HepG2 (cell line): ENCODE measurements at regions not wholly inside any gene's neighbourhood (a gene's known extent, or its start where the extent isn't known, plus 50 kb on each side); places are given as distances from the start of the nearest gene placed in this dataset.

Experiments
- ATAC-seq: fragments of 200-7000 bp; cut with Tn5 transposase; 3 replicates; pipeline ENCODE4 v1.9.1; 2020; ENCODE audit warnings: mild to moderate bottlenecking, moderate library complexity
- BruUV-seq: library from RNA; stranded (reverse); fragments of 400-500 nt; replicated peaks from 2 replicates; lab custom pipeline; 2021; lab: Mats Ljungman, UMichigan
- CTCF ChIA-PET: fragments of 300-600 bp; formaldehyde crosslinking; extraction: SDS; loops from one replicate; lab custom pipeline; 2021; ENCODE audit warnings: low total read pairs, inconsistent platforms, low intra/inter-chr PET ratio; lab: Yijun Ruan, JAX
- POLR2A ChIA-PET: fragments of 350-600 bp; sonication (Branson Sonifier 250); formaldehyde crosslinking; loops from one replicate; lab custom pipeline; 2020; ENCODE audit warnings: antibody characterized with exemption, inconsistent platforms; lab: Yijun Ruan, JAX
- DNase-seq: peaks from one replicate; pipeline ENCODE4 v3.0.0-alpha.2; 2015; ENCODE audit warnings: low spot score
- FAIRE-seq: peaks from 3 replicates; lab custom pipeline; 2011; peaks lifted over from hg19 to GRCh38; lab: Jason Lieb, UNC
- H2AFZ ChIP-seq: one replicate; pipeline ENCODE4 v1.6.1; 2011; ENCODE audit warnings: low read length, inconsistent platforms
- H3K27ac ChIP-seq: fragments of 300-600 bp; 3 replicates; pipeline ENCODE4 v1.8.0; 2011; ENCODE audit warnings: mixed run types, mild to moderate bottlenecking, mixed read lengths, low read length, inconsistent platforms; ENCODE audit not compliant: insufficient read depth; ENCODE audit errors: extremely low read length
- H3K27me3 ChIP-seq, 2 experiments: fragments of 200-600 bp in 1 of 2; 2 replicates in 1 of 2; 3 replicates in 1 of 2; pipeline versions ENCODE4 v1.6.0 to v1.8.0; 2011; ENCODE audit warnings: low read length in 2 of 2, mild to moderate bottlenecking in 2 of 2, moderate library complexity in 2 of 2, inconsistent platforms in 1 of 2; ENCODE audit not compliant: insufficient read depth in 2 of 2, control insufficient read depth in 1 of 2
- H3K36me3 ChIP-seq, 2 experiments: fragments of 200-600 bp in 1 of 2; replicated peaks in 1 of 2; 2 replicates in 1 of 2; 3 replicates in 1 of 2; pipeline versions ENCODE4 v1.5.1 to v1.8.0; 2011; ENCODE audit warnings: low read length in 2 of 2, inconsistent platforms in 1 of 2; ENCODE audit not compliant: insufficient read depth in 2 of 2, control insufficient read depth in 1 of 2
- H3K4me1 ChIP-seq: 2 replicates; pipeline ENCODE4 v1.5.1; 2012; ENCODE audit warnings: low read length, inconsistent platforms; ENCODE audit not compliant: insufficient read depth
- H3K4me2 ChIP-seq: 2 replicates; pipeline ENCODE4 v1.6.0; 2011; ENCODE audit warnings: low read depth, low read length, inconsistent platforms
- H3K4me3 ChIP-seq, 3 experiments: fragments of 200-600 bp in 1 of 3; sonication (generic), shearing (Covaris generic) in 1 of 3; replicated peaks in 1 of 3; 2 replicates each; pipeline ENCODE4 v1.5.1; 2011 to 2016; ENCODE audit warnings: low read length in 3 of 3, inconsistent platforms in 2 of 3, low read depth in 2 of 3, mild to moderate bottlenecking in 2 of 3, control low read depth in 1 of 3, mixed read lengths in 1 of 3; ENCODE audit not compliant: insufficient read depth in 1 of 3
- H3K79me2 ChIP-seq: one replicate; pipeline ENCODE4 v1.6.1; 2011; ENCODE audit warnings: low read length, inconsistent platforms; ENCODE audit not compliant: insufficient read depth
- H3K9ac ChIP-seq: 2 replicates; pipeline ENCODE4 v1.6.0; 2011; ENCODE audit warnings: mild to moderate bottlenecking, low read depth, low read length, inconsistent platforms; ENCODE audit not compliant: insufficient read depth
- H3K9me3 ChIP-seq: 2 replicates; pipeline ENCODE4 v1.5.1; 2012; ENCODE audit warnings: mild to moderate bottlenecking, low read length
- H4K20me1 ChIP-seq: 2 replicates; pipeline ENCODE4 v1.6.0; 2011; ENCODE audit warnings: inconsistent platforms, mild to moderate bottlenecking, low read length, moderate library complexity; ENCODE audit not compliant: insufficient read depth
- HNRNPK ChIP-seq: fragments of 200-400 bp; formaldehyde crosslinking; IDR thresholded peaks from 2 replicates; pipeline ENCODE4 v1.6.1; 2018; ENCODE audit warnings: low read length, low read depth, moderate library complexity, mild to moderate bottlenecking; ENCODE audit not compliant: poor library complexity, severe bottlenecking
- MAFF ChIP-seq: IDR thresholded peaks from 2 replicates; pipeline ENCODE4 v1.6.1; 2011; ENCODE audit warnings: low read depth, low read length, improper control_type of control experiment
- MAFK ChIP-seq, 2 experiments: IDR thresholded peaks in 1 of 2; conservative IDR thresholded peaks in 1 of 2; 2 replicates each; pipeline ENCODE4 v1.6.1; 2011; ENCODE audit warnings: improper control_type of control experiment in 2 of 2, low read length in 2 of 2
- MNT ChIP-seq: fragments of 450-650 bp; IDR thresholded peaks from 2 replicates; pipeline ENCODE4 v1.6.1; 2016
- NFE2L2 ChIP-seq: fragments of 150-350 bp; IDR thresholded peaks from 2 replicates; pipeline ENCODE4 v1.6.1; 2014; ENCODE audit warnings: low read length
- NFIB ChIP-seq: sonication (generic); formaldehyde crosslinking; IDR thresholded peaks from 2 replicates; pipeline ENCODE4 v1.9.0; 2021; ENCODE audit warnings: missing genetic modification reagents, mild to moderate bottlenecking, borderline replicate concordance
- ZFP91 ChIP-seq: sonication (generic); formaldehyde crosslinking; IDR thresholded peaks from 2 replicates; pipeline ENCODE4 v1.9.0; 2022; ENCODE audit warnings: missing genetic modification reagents, mild to moderate bottlenecking, borderline replicate concordance
- ZNF7 ChIP-seq: IDR thresholded peaks from 2 replicates; pipeline ENCODE4 v1.6.1; 2016; ENCODE audit warnings: missing biosample characterization, missing genetic modification reagents
- WGBS: methylation state at CpG from one replicate; pipeline ENCODE4 v1.1.6; 2017; ENCODE audit warnings: low lambda C conversion rate; 5-methylcytosine and 5-hydroxymethylcytosine counted together
- in situ Hi-C: cut with HindIII; loops from 2 replicates; pipeline ENCODE4 v1.10.0; 2017; ENCODE audit warnings: low pct_unique_long_range_greater_than_20kb; ENCODE audit not compliant: extremely low pct_ligation_motif_present
- intact Hi-C: fragments of 100-400 bp; cut with micrococcal nuclease; formaldehyde crosslinking; loops from one replicate; pipeline ENCODE4 v1.10.0; 2022; ENCODE audit not compliant: unreplicated experiment

GRCh38 chr6:139825935-139826374 is 451.5 kb upstream of the CITED2 start:
- no peak for ATAC-seq

More at GRCh38 chr6:139825935-139826374, 451.5 kb upstream of the CITED2 start:
- Histone ChIP-seq H3K9me3 (no peaks in the 10 kb centered on the region), H3K4me1 (no peaks in the 10 kb centered on the region), H4K20me1 (no peaks in the 10 kb centered on the region), H3K4me2 (no peak overlapping the region), H3K79me2 (no peaks in the 10 kb centered on the region), H3K27ac (no peak overlapping the region), H3K9ac (no peak overlapping the region), H2AFZ (no peak overlapping the region), H3K4me3 (no peak overlapping the region), H3K27me3 (no peaks in the 10 kb centered on the region), H3K36me3 (no peaks in the 10 kb centered on the region)
- FAIRE-seq = no peak
- in situ Hi-C loops = no loop called here
- no peak for DNase-seq
- CTCF ChIA-PET = no interaction called here
- TF ChIP-seq NFIB (no peak), MAFF (peak; percentile 86), ZFP91 (no peak), ZNF7 (CRISPR knock-in tag) (no peak), MAFK (conservative IDR thresholded peaks at IDR 0.05 in 1 of 2, IDR thresholded peaks at IDR 0.05 in 1 of 2; ENCODE audit: low read length in 2 of 2) (peak; percentile 85 to 88), NFE2L2 (peak; percentile 30; the same call in 1 of the 2 replicates), MNT (peak; percentile 31; the same call in 1 of the 2 replicates), HNRNPK (no peak)
- POLR2A ChIA-PET = no interaction called here
- intact Hi-C loops = no loop called here
- no TSS peak for BruUV-seq
- WGBS = 55% methylated on average over 5 of the region's 5 CpGs
